ENCODE measurements at regions not wholly inside any gene's neighbourhood (a gene's known extent, or its start where the extent isn't known, plus 50 kb on each side); places are given as distances from the start of the nearest gene placed in this dataset.

GRCh38 chr4:44861756-44862155 lies 135.4 kb upstream of the GNPDA2 start:
- TF ChIP-seq, protein P1, sequence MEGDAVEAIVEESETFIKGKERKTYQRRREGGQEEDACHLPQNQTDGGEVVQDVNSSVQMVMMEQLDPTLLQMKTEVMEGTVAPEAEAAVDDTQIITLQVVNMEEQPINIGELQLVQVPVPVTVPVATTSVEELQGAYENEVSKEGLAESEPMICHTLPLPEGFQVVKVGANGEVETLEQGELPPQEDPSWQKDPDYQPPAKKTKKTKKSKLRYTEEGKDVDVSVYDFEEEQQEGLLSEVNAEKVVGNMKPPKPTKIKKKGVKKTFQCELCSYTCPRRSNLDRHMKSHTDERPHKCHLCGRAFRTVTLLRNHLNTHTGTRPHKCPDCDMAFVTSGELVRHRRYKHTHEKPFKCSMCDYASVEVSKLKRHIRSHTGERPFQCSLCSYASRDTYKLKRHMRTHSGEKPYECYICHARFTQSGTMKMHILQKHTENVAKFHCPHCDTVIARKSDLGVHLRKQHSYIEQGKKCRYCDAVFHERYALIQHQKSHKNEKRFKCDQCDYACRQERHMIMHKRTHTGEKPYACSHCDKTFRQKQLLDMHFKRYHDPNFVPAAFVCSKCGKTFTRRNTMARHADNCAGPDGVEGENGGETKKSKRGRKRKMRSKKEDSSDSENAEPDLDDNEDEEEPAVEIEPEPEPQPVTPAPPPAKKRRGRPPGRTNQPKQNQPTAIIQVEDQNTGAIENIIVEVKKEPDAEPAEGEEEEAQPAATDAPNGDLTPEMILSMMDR (IDR thresholded peaks at IDR 0.05; ENCODE audit: insufficient read depth, low read depth, low read length, missing control alignments): no peak
- H3K4me3 ChIP-seq (ENCODE audit: low read depth, low read length): no peak overlapping the region
- DNase-seq (ENCODE audit: low read depth): no peak

DNA sequence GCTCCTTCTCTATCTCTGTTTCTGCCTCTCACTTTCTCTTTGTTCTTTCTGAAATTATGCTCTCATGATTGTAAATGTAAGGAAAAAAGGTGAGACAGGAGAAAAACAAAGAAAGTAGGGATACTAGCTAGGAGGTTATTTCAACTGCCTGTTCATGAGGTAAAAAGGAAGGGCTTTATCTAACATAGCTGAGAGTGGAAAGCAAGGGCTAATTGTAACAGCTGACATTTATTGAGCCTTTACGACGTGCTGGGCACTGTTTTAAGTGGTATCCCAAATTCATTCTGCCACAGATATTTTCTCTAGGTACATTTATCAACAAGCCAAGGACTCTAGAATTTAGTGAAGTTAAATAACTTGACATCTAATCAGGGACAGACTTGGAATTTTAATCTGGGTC lies 133.1 kb upstream of the GNPDA2 start:
- TF ChIP-seq, protein P1 (IDR thresholded peaks at IDR 0.05; ENCODE audit: insufficient read depth, low read depth, low read length, missing control alignments): no peak
- no peak for DNase-seq (ENCODE audit: low read depth)

GRCh38 chr4:44848466-44848865 lies 122.1 kb upstream of the GNPDA2 start:
- H3K4me3 ChIP-seq (ENCODE audit: low read depth, low read length): no peak overlapping the region
- DNase-seq (ENCODE audit: low read depth): no peak
- TF ChIP-seq, protein P1 (IDR thresholded peaks at IDR 0.05; ENCODE audit: insufficient read depth, low read depth, low read length, missing control alignments): no peak

More for the DNA sequence above, 133.1 kb upstream of the GNPDA2 start:
- no peak overlapping the region for H3K4me3 ChIP-seq (ENCODE audit: low read depth, low read length)

- TF ChIP-seq, protein P1 (IDR thresholded peaks at IDR 0.05; ENCODE audit: insufficient read depth, low read depth, low read length, missing control alignments): no peak
- no peak overlapping the region for H3K4me3 ChIP-seq (ENCODE audit: low read depth, low read length)
- DNase-seq (ENCODE audit: low read depth): no peak
These were observed 119.6 kb upstream of the GNPDA2 start for GRCh38 chr4:44845993-44846392.

DNA sequence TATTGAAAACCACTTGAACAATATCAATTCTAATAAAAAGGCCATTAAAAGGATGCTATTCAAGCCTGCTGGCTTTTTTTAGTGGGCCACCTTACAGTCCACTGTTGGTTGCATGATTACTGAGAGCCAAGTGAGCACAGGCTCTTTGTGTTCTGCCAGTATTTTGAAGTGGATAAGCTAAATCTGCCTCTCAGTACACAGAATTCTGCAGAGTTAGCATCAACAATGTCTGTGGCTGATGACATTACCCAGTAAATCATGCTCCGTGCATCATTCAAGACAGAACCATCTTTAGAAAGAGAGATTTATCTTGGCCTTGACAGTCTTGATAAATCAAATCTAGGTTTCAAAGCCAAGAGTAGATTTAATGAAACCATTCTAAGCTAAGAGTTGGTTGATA lies 119.0 kb upstream of the GNPDA2 start:
- no peak for DNase-seq (ENCODE audit: low read depth)
- H3K4me3 ChIP-seq (ENCODE audit: low read depth, low read length): no peak overlapping the region
- TF ChIP-seq, protein P1 (IDR thresholded peaks at IDR 0.05; ENCODE audit: insufficient read depth, low read depth, low read length, missing control alignments): no peak

DNA sequence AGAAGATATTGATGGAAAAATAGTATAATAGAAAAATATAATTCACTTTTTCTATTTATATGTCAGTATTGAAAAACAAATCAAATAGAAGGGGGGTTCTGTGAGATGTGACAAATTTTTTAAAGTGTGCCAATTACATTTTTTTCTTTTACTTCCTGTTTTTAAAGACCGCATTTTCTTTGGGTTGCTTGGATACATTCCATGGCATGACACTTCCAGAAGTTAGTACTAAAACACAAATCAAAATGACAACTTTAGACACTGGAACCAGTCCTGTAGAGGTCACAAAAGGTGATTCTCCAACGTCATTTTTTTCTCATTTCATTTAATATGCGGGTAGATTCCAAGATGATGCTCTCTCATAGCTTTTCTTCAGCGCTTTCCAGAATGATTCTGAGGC lies 116.2 kb upstream of the GNPDA2 start:
- TF ChIP-seq, protein P1 (IDR thresholded peaks at IDR 0.05; ENCODE audit: insufficient read depth, low read depth, low read length, missing control alignments): no peak
- DNase-seq (ENCODE audit: low read depth): no peak
- H3K4me3 ChIP-seq (ENCODE audit: low read depth, low read length): no peak overlapping the region

DNA sequence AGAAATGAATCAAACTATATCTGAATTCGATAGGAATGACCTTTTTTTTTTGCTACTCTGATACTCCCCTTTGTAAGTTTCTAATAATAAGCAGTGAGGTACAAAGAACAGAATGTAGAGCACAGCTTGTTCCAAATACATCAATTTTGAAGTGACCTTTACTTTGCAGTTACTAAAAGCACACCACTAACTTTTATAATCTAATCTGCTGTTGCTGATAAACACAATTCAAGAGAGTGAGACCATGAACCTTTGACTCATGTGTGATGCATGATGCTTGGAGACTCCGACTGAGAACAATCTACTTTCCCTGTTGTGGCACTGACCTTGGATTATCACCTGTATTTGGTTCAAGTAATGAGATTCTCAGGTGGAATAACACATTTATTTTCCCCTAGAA lies 91.6 kb upstream of the GNPDA2 start:
- H3K4me3 ChIP-seq (ENCODE audit: low read depth, low read length): no peak overlapping the region
- DNase-seq (ENCODE audit: low read depth): no peak
- TF ChIP-seq, protein P1 (IDR thresholded peaks at IDR 0.05; ENCODE audit: insufficient read depth, low read depth, low read length, missing control alignments): no peak

Data from GM12865 (cell line).